HCT116 (cell line): ENCODE measurements at regions not wholly inside any gene's neighbourhood (a gene's known extent, or its start where the extent isn't known, plus 50 kb on each side); places are given as distances from the start of the nearest gene placed in this dataset.

Source experiments
- ATAC-seq: fragments of 200-7000 bp; cut with Tn5 transposase; 2 replicates; pipeline ENCODE4 v1.9.1; 2020; ENCODE audit warnings: mild to moderate bottlenecking, moderate library complexity
- BruUV-seq: library from RNA; stranded (reverse); fragments of 400-500 nt; replicated peaks from 2 replicates; lab custom pipeline; 2021; lab: Mats Ljungman, UMichigan
- CTCF ChIA-PET: fragments of 300-600 bp; sonication (Branson Sonifier 250); formaldehyde crosslinking; loops from one replicate; lab custom pipeline; 2021; ENCODE audit warnings: antibody characterized with exemption; lab: Charles Lee
- POLR2A ChIA-PET: fragments of 300-600, 350-600 bp; sonication (Branson Sonifier 250); formaldehyde crosslinking; loops from one replicate; lab custom pipeline; 2021; ENCODE audit warnings: antibody characterized with exemption; lab: Charles Lee
- RAD21 ChIA-PET, 2 experiments: fragments of 300-600 bp; sonication (Branson Sonifier 250); formaldehyde crosslinking; loops; one replicate each; lab custom pipeline; 2023; ENCODE audit warnings: low total read pairs in 2 of 2; ENCODE audit not compliant: uncharacterized antibody in 2 of 2, unreplicated experiment in 2 of 2, low non-redundant PET in 1 of 2; lab: Charles Lee
- DNase-seq: peaks from one replicate; pipeline ENCODE4 v3.0.0-alpha.2; 2010; ENCODE audit warnings: low read depth, low spot score
- H2AFZ ChIP-seq: fragments of 200-600 bp; shearing (Covaris generic), sonication (generic); 2 replicates; pipeline ENCODE4 v1.6.1; 2017; ENCODE audit warnings: low read depth, mixed run types, mixed read lengths, antibody characterized with exemption, low read length; ENCODE audit not compliant: poor library complexity, severe bottlenecking
- H3K27ac ChIP-seq: 2 replicates; pipeline ENCODE4 v1.5.1; 2012; ENCODE audit warnings: low read depth, low read length
- H3K27me3 ChIP-seq: fragments of 200-600 bp; sonication (generic); 2 replicates; pipeline ENCODE4 v1.6.1; 2016; ENCODE audit warnings: mixed run types, low read length, mixed read lengths; ENCODE audit not compliant: insufficient read depth
- H3K36me3 ChIP-seq, 2 experiments: fragments of 200-500 bp in 1 of 2; fragments of 200-600 bp in 1 of 2; sonication (Bioruptor generic) in 1 of 2; sonication (generic) in 1 of 2; 2 replicates each; pipeline versions ENCODE4 v1.5.1 to v1.6.1; 2014 to 2016; ENCODE audit warnings: low read length in 2 of 2, inconsistent platforms in 1 of 2, mixed read lengths in 1 of 2, mixed run types in 1 of 2; ENCODE audit not compliant: insufficient read depth in 2 of 2, control insufficient read depth in 1 of 2
- H3K4me1 ChIP-seq, 2 experiments: fragments of 200-600 bp in 1 of 2; sonication (generic) in 1 of 2; 2 replicates each; pipeline versions ENCODE4 v1.5.1 to v1.6.1; 2012 to 2017; ENCODE audit warnings: low read length in 2 of 2, inconsistent platforms in 1 of 2, mild to moderate bottlenecking in 1 of 2, mixed read lengths in 1 of 2, mixed run types in 1 of 2, moderate library complexity in 1 of 2; ENCODE audit not compliant: insufficient read depth in 2 of 2, control insufficient read depth in 1 of 2
- H3K4me2 ChIP-seq: fragments of 200-600 bp; sonication (generic); 2 replicates; pipeline ENCODE4 v1.6.1; 2017; ENCODE audit warnings: mixed run types, low read length, mixed read lengths
- H3K4me3 ChIP-seq, 2 experiments: fragments of 200-600 bp in 1 of 2; sonication (generic) in 1 of 2; replicated peaks in 1 of 2; 2 replicates each; pipeline ENCODE4 v1.5.1; 2011 to 2016; ENCODE audit warnings: low read length in 2 of 2, control low read depth in 1 of 2, low read depth in 1 of 2, mild to moderate bottlenecking in 1 of 2, mixed read lengths in 1 of 2, mixed run types in 1 of 2
- H3K79me2 ChIP-seq: fragments of 200-600 bp; sonication (generic); 2 replicates; pipeline ENCODE4 v1.6.1; 2017; ENCODE audit warnings: mild to moderate bottlenecking, mixed run types, low read length, moderate library complexity, mixed read lengths; ENCODE audit not compliant: insufficient read depth
- H3K9ac ChIP-seq: fragments of 200-600 bp; sonication (generic); 2 replicates; pipeline ENCODE4 v1.6.1; 2016; ENCODE audit warnings: low read length, mixed read lengths
- H3K9me2 ChIP-seq: fragments of 200-600 bp; sonication (generic), shearing (Covaris generic); 2 replicates; pipeline ENCODE4 v1.6.1; 2017; ENCODE audit warnings: mixed run types, mild to moderate bottlenecking, moderate library complexity; ENCODE audit not compliant: insufficient read depth
- H3K9me3 ChIP-seq, 2 experiments: fragments of 200-500 bp in 1 of 2; fragments of 200-600 bp in 1 of 2; sonication (Bioruptor generic) in 1 of 2; sonication (generic) in 1 of 2; 2 replicates each; pipeline ENCODE4 v1.6.1; 2014 to 2017; ENCODE audit warnings: low read length in 2 of 2, mixed read lengths in 2 of 2, inconsistent platforms in 1 of 2, low read depth in 1 of 2, mild to moderate bottlenecking in 1 of 2, mixed run types in 1 of 2, moderate library complexity in 1 of 2; ENCODE audit not compliant: control insufficient read depth in 1 of 2, insufficient read depth in 1 of 2
- H4K20me1 ChIP-seq: fragments of 200-600 bp; sonication (generic), shearing (Covaris generic); 2 replicates; pipeline ENCODE4 v1.6.1; 2017; ENCODE audit warnings: mixed run types, mild to moderate bottlenecking, moderate library complexity; ENCODE audit not compliant: insufficient read depth
- ELF1 ChIP-seq: IDR thresholded peaks from 2 replicates; pipeline ENCODE4 v1.6.1; 2012; ENCODE audit warnings: low read depth, borderline replicate concordance
- EZH2phosphoT487 ChIP-seq: fragments of 200-600 bp; IDR thresholded peaks from 2 replicates; pipeline ENCODE4 v1.6.1; 2018; ENCODE audit warnings: antibody characterized with exemption, borderline replicate concordance
- FOSL1 ChIP-seq: IDR thresholded peaks from 2 replicates; pipeline ENCODE4 v1.6.1; 2012; ENCODE audit warnings: low read depth
- JUND ChIP-seq: IDR thresholded peaks from 2 replicates; pipeline ENCODE4 v1.6.1; 2012
- MAX ChIP-seq: IDR thresholded peaks from 2 replicates; pipeline ENCODE4 v1.6.1; 2012
- POLR2A ChIP-seq: IDR thresholded peaks from 2 replicates; pipeline ENCODE4 v1.7.0; 2011; ENCODE audit warnings: borderline replicate concordance; ENCODE audit not compliant: insufficient read depth, insufficient read length; ENCODE audit errors: extremely low read depth
- REST ChIP-seq: IDR thresholded peaks from 2 replicates; pipeline ENCODE4 v1.6.1; 2012; ENCODE audit warnings: low read depth
- SP1 ChIP-seq: IDR thresholded peaks from 2 replicates; pipeline ENCODE4 v1.6.1; 2012; ENCODE audit warnings: low read depth
- YY1 ChIP-seq: IDR thresholded peaks from 2 replicates; pipeline ENCODE4 v1.6.1; 2011; ENCODE audit warnings: low read length, low read depth, moderate library complexity, mild to moderate bottlenecking; ENCODE audit not compliant: insufficient replicate concordance; ENCODE audit errors: extremely low read depth
- ZFX ChIP-seq: fragments of 450-650 bp; IDR thresholded peaks from 2 replicates; pipeline ENCODE4 v1.6.1; 2017
- intact Hi-C: fragments of 100-400 bp; cut with micrococcal nuclease; formaldehyde crosslinking; loops from 2 replicates; pipeline ENCODE4 v1.10.0; 2022

GRCh38 chr10:60521974-60522405 lies 132.3 kb upstream of the ANK3 start (continued):
- TF ChIP-seq REST, result no peak
- no peak for TF ChIP-seq EZH2phosphoT487

GRCh38 chr10:60518745-60519144 lies 129.1 kb upstream of the ANK3 start:
- ChIA-PET POLR2A (no interaction called here), CTCF (no interaction called here), RAD21 (no interaction called here)
- Histone ChIP-seq H3K4me3 (no peak overlapping the region), H3K27ac (no peak overlapping the region), H3K9me3 (no peaks in the 10 kb centered on the region), H3K9ac (no peak overlapping the region), H4K20me1 (no peaks in the 10 kb centered on the region), H3K27me3 (no peaks in the 10 kb centered on the region), H2AFZ (no peak overlapping the region), H3K4me2 (no peak overlapping the region), H3K9me2 (no peaks in the 10 kb centered on the region), H3K79me2 (no peaks in the 10 kb centered on the region), H3K4me1 (no peaks in the 10 kb centered on the region), H3K36me3 (no peaks in the 10 kb centered on the region)
- ATAC-seq (no peak), DNase-seq (no peak)
- intact Hi-C loops, result no loop called here
- BruUV-seq, result no TSS peak
- TF ChIP-seq EZH2phosphoT487, result no peak
- TF ChIP-seq YY1, result no peak
- TF ChIP-seq ELF1, result no peak

GRCh38 chr10:60517805-60518204 lies 128.1 kb upstream of the ANK3 start:
- H3K4me2 ChIP-seq, result no peak overlapping the region
- BruUV-seq, result no TSS peak
- no peaks in the 10 kb centered on the region for H3K36me3 ChIP-seq
- H4K20me1 ChIP-seq, result no peaks in the 10 kb centered on the region
- H3K79me2 ChIP-seq, result no peaks in the 10 kb centered on the region
- no peak overlapping the region for H2AFZ ChIP-seq
- POLR2A ChIA-PET, result no interaction called here
- TF ChIP-seq ZFX (no peak), FOSL1 (no peak), SP1 (no peak), MAX (no peak), POLR2A (no peak), JUND (no peak), YY1 (no peak)
- H3K4me1 ChIP-seq, result no peaks in the 10 kb centered on the region
- RAD21 ChIA-PET, result no interaction called here
- CTCF ChIA-PET, result no interaction called here
- no peaks in the 10 kb centered on the region for H3K27me3 ChIP-seq
- H3K9me3 ChIP-seq, result no peaks in the 10 kb centered on the region
- DNase-seq (no peak), ATAC-seq (no peak)
- no peak overlapping the region for H3K27ac ChIP-seq
- intact Hi-C loops, result no loop called here
- no peaks in the 10 kb centered on the region for H3K9me2 ChIP-seq
- no peak overlapping the region for H3K9ac ChIP-seq
- no peak overlapping the region for H3K4me3 ChIP-seq
